ENCODE measurements at regions not wholly inside any gene's neighbourhood (a gene's known extent, or its start where the extent isn't known, plus 50 kb on each side); places are given as distances from the start of the nearest gene placed in this dataset.

- TF ChIP-seq CTCF (IDR thresholded peaks at IDR 0.05) = no peak
- no peak for TF ChIP-seq EP300 (IDR thresholded peaks at IDR 0.05)
- TF ChIP-seq POLR2A (IDR thresholded peaks at IDR 0.05) = no peak
Measured at GRCh38 chr3:31235062-31235700, 297.5 kb upstream of the STT3B start.
